ENCODE measurements at regions not wholly inside any gene's neighbourhood (a gene's known extent, or its start where the extent isn't known, plus 50 kb on each side); places are given as distances from the start of the nearest gene placed in this dataset.

GRCh38 chr15:31510057-31510456 is 183.4 kb downstream of the KLF13 start:
- Histone ChIP-seq H4K20me1 (ENCODE audit: insufficient read depth, low read length) (no peaks in the 10 kb centered on the region), H3K4me1 (ENCODE audit: insufficient read depth, low read length) (no peaks in the 10 kb centered on the region), H3K27me3 (ENCODE audit: insufficient read depth, low read length) (no peaks in the 10 kb centered on the region), H3K9ac (ENCODE audit: low read length) (no peak overlapping the region), H3K79me2 (ENCODE audit: insufficient read depth, low read length) (no peaks in the 10 kb centered on the region), H2AFZ (ENCODE audit: low read depth, low read length) (no peak overlapping the region), H3K4me3 (ENCODE audit: insufficient read depth, low read depth, low read length) (no peak overlapping the region), H3K9me3 (ENCODE audit: insufficient read depth, low read depth, low read length) (no peaks in the 10 kb centered on the region), H3K4me2 (ENCODE audit: low read length) (peak overlapping the region; percentile 30), H3K27ac (ENCODE audit: low read depth, low read length) (no peak overlapping the region), H3K36me3 (ENCODE audit: insufficient read depth, low read length) (no peaks in the 10 kb centered on the region)
- no peak for DNase-seq (ENCODE audit: low read depth)
- Mint-ChIP-seq H3K4me1 (ENCODE audit: low read depth, unreplicated experiment) (peaks cover 4% of the 10 kb centered on the region), H3K4me3 (ENCODE audit: unreplicated experiment) (no peak overlapping the region), H3K27ac (ENCODE audit: unreplicated experiment) (no peak overlapping the region), H3K27me3 (ENCODE audit: low read depth, unreplicated experiment) (no peaks in the 10 kb centered on the region), H3K9me3 (ENCODE audit: unreplicated experiment) (no peaks in the 10 kb centered on the region), H3K36me3 (ENCODE audit: low read depth, unreplicated experiment) (no peaks in the 10 kb centered on the region)
- no peak for FAIRE-seq
- TF ChIP-seq CTCF (IDR thresholded peaks at IDR 0.05; ENCODE audit: insufficient read depth, low read depth, low read length) = no peak

GRCh38 chr15:31511707-31512310 is 185.2 kb downstream of the KLF13 start:
- H3K27ac Mint-ChIP-seq (ENCODE audit: unreplicated experiment) = no peak overlapping the region
- Histone ChIP-seq H2AFZ (ENCODE audit: low read depth, low read length) (no peak overlapping the region), H3K9me3 (ENCODE audit: insufficient read depth, low read depth, low read length) (no peaks in the 10 kb centered on the region), H4K20me1 (ENCODE audit: insufficient read depth, low read length) (no peaks in the 10 kb centered on the region), H3K36me3 (ENCODE audit: insufficient read depth, low read length) (no peaks in the 10 kb centered on the region), H3K9ac (ENCODE audit: low read length) (no peak overlapping the region), H3K27ac (ENCODE audit: low read depth, low read length) (no peak overlapping the region), H3K4me3 (ENCODE audit: insufficient read depth, low read depth, low read length) (no peak overlapping the region), H3K4me2 (ENCODE audit: low read length) (no peak overlapping the region), H3K27me3 (ENCODE audit: insufficient read depth, low read length) (no peaks in the 10 kb centered on the region), H3K79me2 (ENCODE audit: insufficient read depth, low read length) (no peaks in the 10 kb centered on the region), H3K4me1 (ENCODE audit: insufficient read depth, low read length) (no peaks in the 10 kb centered on the region)
- DNase-seq (ENCODE audit: low read depth) = no peak
- TF ChIP-seq CTCF (IDR thresholded peaks at IDR 0.05; ENCODE audit: insufficient read depth, low read depth, low read length) (no peak), EZH2 (IDR thresholded peaks at IDR 0.05; ENCODE audit: insufficient read depth, low read length) (no peak)
- no peaks in the 10 kb centered on the region for H3K36me3 Mint-ChIP-seq (ENCODE audit: low read depth, unreplicated experiment)
- H3K4me1 Mint-ChIP-seq (ENCODE audit: low read depth, unreplicated experiment) = peaks cover 4% of the 10 kb centered on the region
- H3K4me3 Mint-ChIP-seq (ENCODE audit: unreplicated experiment) = no peak overlapping the region
- no peak for FAIRE-seq
- no peaks in the 10 kb centered on the region for H3K9me3 Mint-ChIP-seq (ENCODE audit: unreplicated experiment)
- peaks cover 2% of the 10 kb centered on the region for H3K27me3 Mint-ChIP-seq (ENCODE audit: low read depth, unreplicated experiment)

- Mint-ChIP-seq H3K27ac (ENCODE audit: unreplicated experiment) (no peak overlapping the region), H3K27me3 (ENCODE audit: low read depth, unreplicated experiment) (peaks cover 8% of the 10 kb centered on the region), H3K4me3 (ENCODE audit: unreplicated experiment) (no peak overlapping the region), H3K4me1 (ENCODE audit: low read depth, unreplicated experiment) (peaks cover 4% of the 10 kb centered on the region), H3K36me3 (ENCODE audit: low read depth, unreplicated experiment) (no peaks in the 10 kb centered on the region), H3K9me3 (ENCODE audit: unreplicated experiment) (no peaks in the 10 kb centered on the region)
- H3K27me3 ChIP-seq (ENCODE audit: insufficient read depth, low read length) = no peaks in the 10 kb centered on the region
- no peak overlapping the region for H3K27ac ChIP-seq (ENCODE audit: low read depth, low read length)
- no peaks in the 10 kb centered on the region for H3K4me1 ChIP-seq (ENCODE audit: insufficient read depth, low read length)
- no peaks in the 10 kb centered on the region for H3K79me2 ChIP-seq (ENCODE audit: insufficient read depth, low read length)
- no peaks in the 10 kb centered on the region for H3K36me3 ChIP-seq (ENCODE audit: insufficient read depth, low read length)
- H3K9ac ChIP-seq (ENCODE audit: low read length) = no peak overlapping the region
- no peak overlapping the region for H2AFZ ChIP-seq (ENCODE audit: low read depth, low read length)
- no peak overlapping the region for H3K4me3 ChIP-seq (ENCODE audit: insufficient read depth, low read depth, low read length)
- no peak for TF ChIP-seq EZH2 (IDR thresholded peaks at IDR 0.05; ENCODE audit: insufficient read depth, low read length)
- TF ChIP-seq CTCF (IDR thresholded peaks at IDR 0.05; ENCODE audit: insufficient read depth, low read depth, low read length) = no peak
- H4K20me1 ChIP-seq (ENCODE audit: insufficient read depth, low read length) = no peaks in the 10 kb centered on the region
- FAIRE-seq (no peak), DNase-seq (ENCODE audit: low read depth) (no peak)
- H3K4me2 ChIP-seq (ENCODE audit: low read length) = no peak overlapping the region
- H3K9me3 ChIP-seq (ENCODE audit: insufficient read depth, low read depth, low read length) = no peaks in the 10 kb centered on the region
These were observed 186.5 kb downstream of the KLF13 start for GRCh38 chr15:31513178-31513577.
